BJ (cell line): ENCODE measurements at regions not wholly inside any gene's neighbourhood (a gene's known extent, or its start where the extent isn't known, plus 50 kb on each side); places are given as distances from the start of the nearest gene placed in this dataset.

ENCODE experiments used
- CTCF ChIA-PET: fragments of 350-600 bp; formaldehyde crosslinking; extraction: SDS; loops from one replicate; lab custom pipeline; 2021; ENCODE audit warnings: antibody characterized with exemption, inconsistent platforms; lab: Yijun Ruan, JAX
- POLR2A ChIA-PET: fragments of 300-600 bp; sonication (Branson Sonifier 250); formaldehyde crosslinking; extraction: SDS; loops from one replicate; lab custom pipeline; 2021; ENCODE audit warnings: antibody characterized with exemption; lab: Charles Lee
- DNase-seq: peaks from one replicate; pipeline ENCODE4 v3.0.0-alpha.2; 2011; ENCODE audit warnings: low read depth
- H3K27me3 ChIP-seq: 2 replicates; pipeline ENCODE4 v1.6.0; 2011; ENCODE audit warnings: low read length; ENCODE audit not compliant: control insufficient read depth, insufficient read depth
- H3K36me3 ChIP-seq: 2 replicates; pipeline ENCODE4 v1.5.1; 2011; ENCODE audit warnings: low read length; ENCODE audit not compliant: control insufficient read depth, insufficient read depth
- H3K4me3 ChIP-seq: 2 replicates; pipeline ENCODE4 v1.5.1; 2011; ENCODE audit warnings: low read depth, mild to moderate bottlenecking, control low read depth, low read length
- TF ChIP-seq, protein P1 (sequence below): IDR thresholded peaks from 2 replicates; pipeline ENCODE4 v1.5.1; 2011; ENCODE audit warnings: low read depth, mild to moderate bottlenecking, control low read depth, inconsistent platforms, low read length, moderate library complexity; ENCODE audit not compliant: insufficient read depth

DNA sequence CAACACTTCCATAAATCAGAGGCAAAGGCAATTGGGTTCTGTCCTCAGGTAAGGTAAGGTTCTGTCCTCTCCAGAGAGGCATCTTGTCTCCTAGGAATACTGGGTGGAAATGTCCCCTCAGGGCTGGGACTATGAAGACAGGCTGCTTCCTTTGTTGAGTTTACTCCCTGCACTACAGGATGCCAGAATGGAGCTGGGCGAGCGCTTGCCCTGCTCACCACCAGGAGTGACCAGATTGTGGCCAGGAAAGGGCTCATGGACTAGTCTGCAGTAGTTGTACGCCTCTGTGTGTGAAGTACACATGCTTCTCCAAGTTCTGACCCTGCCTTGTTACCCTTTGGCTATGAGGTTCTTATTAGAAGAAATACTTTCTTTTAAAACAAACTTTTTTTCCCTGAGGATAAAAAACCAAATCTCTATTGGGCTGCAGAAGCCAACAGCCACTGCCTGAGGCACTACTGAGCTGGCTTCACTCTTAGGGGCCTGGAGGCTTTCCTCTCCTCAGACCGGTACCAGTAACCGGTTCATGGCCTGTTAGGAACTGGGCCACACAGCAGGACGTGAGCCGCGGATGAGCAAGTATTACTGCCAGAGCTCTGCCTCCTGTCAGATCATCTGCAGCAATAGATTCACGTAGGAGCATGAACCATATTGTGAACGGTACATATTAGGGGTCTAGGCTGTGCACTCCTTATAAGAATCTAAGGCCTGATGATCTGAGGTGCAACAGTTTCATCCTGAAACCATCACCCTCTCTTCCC lies 83.2 kb downstream of the DHRS2 start:
- H3K4me3 ChIP-seq = no peak overlapping the region
- POLR2A ChIA-PET = no interaction called here
- no peaks in the 10 kb centered on the region for H3K27me3 ChIP-seq
- CTCF ChIA-PET = interaction anchor here (0.8 kb wide), 1 partner anchor 8 kb away, joined by 3 read pairs; no protein-coding TSS in a partner anchor
- no peak for DNase-seq
- H3K36me3 ChIP-seq = no peaks in the 10 kb centered on the region
- TF ChIP-seq, protein P1, sequence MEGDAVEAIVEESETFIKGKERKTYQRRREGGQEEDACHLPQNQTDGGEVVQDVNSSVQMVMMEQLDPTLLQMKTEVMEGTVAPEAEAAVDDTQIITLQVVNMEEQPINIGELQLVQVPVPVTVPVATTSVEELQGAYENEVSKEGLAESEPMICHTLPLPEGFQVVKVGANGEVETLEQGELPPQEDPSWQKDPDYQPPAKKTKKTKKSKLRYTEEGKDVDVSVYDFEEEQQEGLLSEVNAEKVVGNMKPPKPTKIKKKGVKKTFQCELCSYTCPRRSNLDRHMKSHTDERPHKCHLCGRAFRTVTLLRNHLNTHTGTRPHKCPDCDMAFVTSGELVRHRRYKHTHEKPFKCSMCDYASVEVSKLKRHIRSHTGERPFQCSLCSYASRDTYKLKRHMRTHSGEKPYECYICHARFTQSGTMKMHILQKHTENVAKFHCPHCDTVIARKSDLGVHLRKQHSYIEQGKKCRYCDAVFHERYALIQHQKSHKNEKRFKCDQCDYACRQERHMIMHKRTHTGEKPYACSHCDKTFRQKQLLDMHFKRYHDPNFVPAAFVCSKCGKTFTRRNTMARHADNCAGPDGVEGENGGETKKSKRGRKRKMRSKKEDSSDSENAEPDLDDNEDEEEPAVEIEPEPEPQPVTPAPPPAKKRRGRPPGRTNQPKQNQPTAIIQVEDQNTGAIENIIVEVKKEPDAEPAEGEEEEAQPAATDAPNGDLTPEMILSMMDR = no peak

DNA sequence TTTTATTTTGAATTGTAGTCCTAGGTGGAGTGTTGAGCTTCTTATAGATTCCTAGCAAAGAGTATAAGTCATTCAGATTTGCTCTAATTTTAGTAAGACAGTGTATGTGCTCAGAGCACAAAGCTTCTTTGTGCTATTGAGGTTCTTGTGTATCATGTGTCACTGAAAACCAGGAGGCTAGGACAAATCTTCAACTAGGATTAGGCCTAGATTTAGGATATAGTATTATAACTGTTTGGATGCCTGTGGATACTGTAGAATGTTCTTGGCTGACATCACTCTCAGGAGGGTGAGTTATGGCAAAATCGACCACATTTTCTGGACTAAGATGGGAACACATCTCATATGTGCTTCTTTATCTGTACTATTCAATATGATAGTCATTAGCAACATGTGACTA lies 86.5 kb downstream of the DHRS2 start:
- no peak for DNase-seq
- no peak overlapping the region for H3K4me3 ChIP-seq
- no peaks in the 10 kb centered on the region for H3K36me3 ChIP-seq
- TF ChIP-seq, protein P1 = no peak
- ChIA-PET POLR2A (no interaction called here), CTCF (no interaction called here)
- H3K27me3 ChIP-seq = no peaks in the 10 kb centered on the region

DNA sequence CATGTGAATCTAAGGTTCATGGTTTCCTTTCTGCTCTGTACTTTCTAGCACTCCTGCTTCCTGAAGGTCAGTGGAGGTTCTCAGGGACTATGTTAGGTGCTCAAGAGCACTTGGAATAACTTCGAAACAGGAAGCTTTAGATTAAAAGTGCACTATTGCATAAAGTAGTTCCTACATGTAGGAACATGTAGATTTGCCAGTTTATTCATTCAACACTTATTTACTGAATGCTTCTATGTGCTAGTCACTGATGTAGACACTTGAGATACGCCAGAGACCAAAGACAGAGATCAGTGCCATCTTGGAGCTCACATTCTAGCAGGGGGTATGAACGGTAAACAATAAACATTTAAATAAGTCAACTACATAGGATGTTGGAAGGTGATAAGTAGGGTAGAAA lies 87.7 kb downstream of the DHRS2 start:
- TF ChIP-seq, protein P1 = no peak
- Histone ChIP-seq H3K4me3 (no peak overlapping the region), H3K27me3 (no peaks in the 10 kb centered on the region), H3K36me3 (no peaks in the 10 kb centered on the region)
- ChIA-PET CTCF (interaction anchor here (1.2 kb wide), 1 partner anchor 58 kb away, joined by 3 read pairs; no protein-coding TSS in a partner anchor), POLR2A (no interaction called here)
- no peak for DNase-seq

DNA sequence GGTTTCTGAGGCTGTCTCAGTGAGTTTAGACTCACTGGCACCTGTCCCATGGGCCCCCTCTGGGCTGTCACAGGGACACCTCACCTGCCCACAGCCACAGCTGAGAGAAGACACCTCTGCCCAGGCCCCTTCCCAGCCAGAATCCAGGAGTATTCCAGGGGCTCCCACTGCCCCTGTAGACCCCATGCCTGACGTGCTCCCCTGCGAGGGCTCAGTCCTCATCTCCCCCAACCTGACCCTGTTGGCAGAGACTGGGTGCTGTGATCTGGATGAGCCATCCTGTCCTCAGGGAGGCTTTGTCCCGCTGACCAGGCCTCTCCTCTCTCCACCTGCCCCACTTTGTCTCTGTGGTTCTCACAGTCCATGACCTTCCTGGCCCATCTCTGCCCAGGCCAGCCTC lies 89.4 kb downstream of the DHRS2 start:
- Histone ChIP-seq H3K36me3 (no peaks in the 10 kb centered on the region), H3K4me3 (no peak overlapping the region), H3K27me3 (no peaks in the 10 kb centered on the region)
- ChIA-PET CTCF (interaction anchor here (1.0 to 6.0 kb wide), 2 partner anchors 31 to 185 kb away, joined by 3 to 27 read pairs; no protein-coding TSS in a partner anchor), POLR2A (no interaction called here)
- DNase-seq = no peak
- TF ChIP-seq, protein P1 = no peak

DNA sequence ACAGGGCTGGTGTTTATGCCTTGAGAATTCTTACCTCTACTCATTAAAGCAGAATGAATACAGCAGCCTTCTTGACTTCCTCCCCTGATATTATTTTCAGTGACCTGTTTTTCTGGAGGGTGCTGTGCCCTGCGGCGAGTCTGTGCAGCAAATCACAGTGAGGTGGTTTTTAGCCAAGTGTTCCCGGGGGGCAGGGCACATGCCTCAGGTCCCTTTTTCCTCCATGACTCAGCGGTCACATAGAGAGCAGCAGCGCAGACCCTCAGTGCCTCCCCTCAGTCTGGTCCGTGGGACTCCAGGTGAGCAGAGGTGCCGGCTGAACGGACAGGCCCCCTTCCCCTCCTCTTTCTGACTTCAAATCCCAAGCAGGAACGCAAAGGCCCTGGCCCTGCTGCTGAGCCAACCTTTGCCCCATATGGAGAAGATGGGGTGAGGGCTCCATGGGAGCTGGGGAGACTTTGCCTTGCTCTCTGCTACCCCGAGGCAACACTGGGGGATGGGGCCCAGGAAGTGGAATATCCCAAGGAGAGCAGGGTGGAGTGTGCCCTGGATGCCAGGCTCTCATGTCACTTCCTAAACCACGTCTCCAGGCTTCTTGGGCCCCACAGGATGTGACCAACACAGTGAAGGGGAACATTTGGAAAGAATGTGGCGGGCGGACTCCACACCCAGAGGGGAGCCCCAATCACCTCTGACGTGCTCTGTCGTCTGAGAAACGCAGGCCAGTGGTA lies 90.0 kb downstream of the DHRS2 start:
- H3K27me3 ChIP-seq = no peaks in the 10 kb centered on the region
- ChIA-PET POLR2A (no interaction called here), CTCF (interaction anchor here (0.8 to 6.0 kb wide), 5 partner anchors 7 to 204 kb away, joined by 3 to 27 read pairs (median 4); no protein-coding TSS in a partner anchor)
- no peak for DNase-seq
- H3K36me3 ChIP-seq = no peaks in the 10 kb centered on the region
- TF ChIP-seq, protein P1 = no peak
- no peak overlapping the region for H3K4me3 ChIP-seq
